ENCODE measurements at regions not wholly inside any gene's neighbourhood (a gene's known extent, or its start where the extent isn't known, plus 50 kb on each side); places are given as distances from the start of the nearest gene placed in this dataset.

- Histone ChIP-seq H3K9me3 (replicated peaks) (no peaks in the 10 kb centered on the region), H3K36me3 (no peaks in the 10 kb centered on the region)
Measured at GRCh38 chr5:164651546-164652275, 1146.3 kb downstream of the MAT2B start.

GRCh38 chr5:164652276-164652660 lies 1146.8 kb downstream of the MAT2B start:
- H3K27ac ChIP-seq: no peak overlapping the region
- no peak for DNase-seq
- no peaks in the 10 kb centered on the region for H3K9me3 ChIP-seq (replicated peaks)
- H3K27me3 ChIP-seq: no peaks in the 10 kb centered on the region
- no peak overlapping the region for H3K4me3 ChIP-seq
- H3K36me3 ChIP-seq: no peaks in the 10 kb centered on the region
- H3K4me1 ChIP-seq: no peaks in the 10 kb centered on the region

More at GRCh38 chr5:164651546-164652275, 1146.3 kb downstream of the MAT2B start:
- DNase-seq: no peak
- no peak overlapping the region for H3K4me3 ChIP-seq
- H3K27me3 ChIP-seq: no peaks in the 10 kb centered on the region
- H3K4me1 ChIP-seq: no peaks in the 10 kb centered on the region
- H3K27ac ChIP-seq: no peak overlapping the region

GRCh38 chr5:164663198-164663989 lies 1158.0 kb downstream of the MAT2B start:
- no peak overlapping the region for H3K27ac ChIP-seq
- no peak for DNase-seq

GRCh38 chr5:164671640-164672039 lies 1166.2 kb downstream of the MAT2B start:
- Histone ChIP-seq H3K4me3 (no peak overlapping the region), H3K4me1 (no peaks in the 10 kb centered on the region), H3K9me3 (replicated peaks) (no peaks in the 10 kb centered on the region), H3K36me3 (no peaks in the 10 kb centered on the region), H3K27ac (no peak overlapping the region), H3K27me3 (no peaks in the 10 kb centered on the region)
- no peak for DNase-seq

More at GRCh38 chr5:164663198-164663989, 1158.0 kb downstream of the MAT2B start:
- Histone ChIP-seq H3K9me3 (replicated peaks) (no peaks in the 10 kb centered on the region), H3K36me3 (no peaks in the 10 kb centered on the region), H3K4me3 (no peak overlapping the region), H3K27me3 (no peaks in the 10 kb centered on the region), H3K4me1 (no peaks in the 10 kb centered on the region)

GRCh38 chr5:164672205-164672604 lies 1166.8 kb downstream of the MAT2B start:
- H3K27me3 ChIP-seq: no peaks in the 10 kb centered on the region
- DNase-seq: no peak
- H3K9me3 ChIP-seq (replicated peaks): no peaks in the 10 kb centered on the region
- no peaks in the 10 kb centered on the region for H3K4me1 ChIP-seq
- H3K27ac ChIP-seq: no peak overlapping the region
- H3K4me3 ChIP-seq: no peak overlapping the region
- H3K36me3 ChIP-seq: no peaks in the 10 kb centered on the region

- H3K4me3 ChIP-seq: no peak overlapping the region
- no peak overlapping the region for H3K27ac ChIP-seq
- no peaks in the 10 kb centered on the region for H3K27me3 ChIP-seq
- H3K36me3 ChIP-seq: no peaks in the 10 kb centered on the region
- no peaks in the 10 kb centered on the region for H3K9me3 ChIP-seq (replicated peaks)
- no peaks in the 10 kb centered on the region for H3K4me1 ChIP-seq
- peak in 1 of 2 experiments; percentile 4 for DNase-seq
Measured at GRCh38 chr5:164672931-164673694, 1167.7 kb downstream of the MAT2B start.

GRCh38 chr5:164679461-164679860 lies 1174.0 kb downstream of the MAT2B start:
- Histone ChIP-seq H3K4me1 (no peaks in the 10 kb centered on the region), H3K36me3 (no peaks in the 10 kb centered on the region), H3K9me3 (replicated peaks) (no peaks in the 10 kb centered on the region), H3K27me3 (no peaks in the 10 kb centered on the region), H3K27ac (no peak overlapping the region), H3K4me3 (no peak overlapping the region)
- DNase-seq: no peak

GRCh38 chr5:164680216-164680615 lies 1174.8 kb downstream of the MAT2B start:
- H3K36me3 ChIP-seq: no peaks in the 10 kb centered on the region
- no peak overlapping the region for H3K27ac ChIP-seq
- DNase-seq: no peak
- no peaks in the 10 kb centered on the region for H3K9me3 ChIP-seq (replicated peaks)
- H3K27me3 ChIP-seq: no peaks in the 10 kb centered on the region
- no peaks in the 10 kb centered on the region for H3K4me1 ChIP-seq
- H3K4me3 ChIP-seq: no peak overlapping the region

- no peak overlapping the region for H3K27ac ChIP-seq
- no peaks in the 10 kb centered on the region for H3K36me3 ChIP-seq
- H3K27me3 ChIP-seq: no peaks in the 10 kb centered on the region
- no peaks in the 10 kb centered on the region for H3K9me3 ChIP-seq (replicated peaks)
- DNase-seq: no peak
- H3K4me3 ChIP-seq: no peak overlapping the region
- no peaks in the 10 kb centered on the region for H3K4me1 ChIP-seq
Measured at GRCh38 chr5:164680812-164681520, 1175.5 kb downstream of the MAT2B start.

GRCh38 chr5:164687391-164687790 lies 1182.0 kb downstream of the MAT2B start:
- Histone ChIP-seq H3K4me3 (no peak overlapping the region), H3K4me1 (no peaks in the 10 kb centered on the region), H3K27me3 (no peaks in the 10 kb centered on the region), H3K9me3 (replicated peaks) (no peaks in the 10 kb centered on the region), H3K36me3 (no peaks in the 10 kb centered on the region), H3K27ac (no peak overlapping the region)
- no peak for DNase-seq

- H3K4me1 ChIP-seq: no peaks in the 10 kb centered on the region
- no peak for DNase-seq
- no peaks in the 10 kb centered on the region for H3K36me3 ChIP-seq
- H3K27ac ChIP-seq: no peak overlapping the region
- no peaks in the 10 kb centered on the region for H3K27me3 ChIP-seq
- H3K4me3 ChIP-seq: no peak overlapping the region
- no peaks in the 10 kb centered on the region for H3K9me3 ChIP-seq (replicated peaks)
Measured at GRCh38 chr5:164688437-164688836, 1183.0 kb downstream of the MAT2B start.

- Histone ChIP-seq H3K36me3 (no peaks in the 10 kb centered on the region), H3K4me3 (no peak overlapping the region), H3K9me3 (replicated peaks) (no peaks in the 10 kb centered on the region), H3K27me3 (no peaks in the 10 kb centered on the region), H3K4me1 (no peaks in the 10 kb centered on the region), H3K27ac (no peak overlapping the region)
- DNase-seq: no peak
Measured at GRCh38 chr5:164708831-164709230, 1203.4 kb downstream of the MAT2B start.

- DNase-seq: no peak
Measured at GRCh38 chr5:164713682-164714081, 1208.3 kb downstream of the MAT2B start.

GRCh38 chr5:164721116-164721515 lies 1215.7 kb downstream of the MAT2B start:
- Histone ChIP-seq H3K36me3 (no peaks in the 10 kb centered on the region), H3K27me3 (peaks cover 2% of the 10 kb centered on the region; the same call in 1 of the 2 replicates), H3K4me1 (no peaks in the 10 kb centered on the region), H3K9me3 (replicated peaks) (no peaks in the 10 kb centered on the region), H3K4me3 (no peak overlapping the region), H3K27ac (no peak overlapping the region)
- DNase-seq: no peak

More at GRCh38 chr5:164713682-164714081, 1208.3 kb downstream of the MAT2B start:
- Histone ChIP-seq H3K27me3 (no peaks in the 10 kb centered on the region), H3K27ac (no peak overlapping the region), H3K4me1 (no peaks in the 10 kb centered on the region), H3K4me3 (no peak overlapping the region), H3K9me3 (replicated peaks) (no peaks in the 10 kb centered on the region), H3K36me3 (no peaks in the 10 kb centered on the region)
